HG02970 (cell line): ENCODE measurements at regions not wholly inside any gene's neighbourhood (a gene's known extent, or its start where the extent isn't known, plus 50 kb on each side); places are given as distances from the start of the nearest gene placed in this dataset.

ENCODE experiments used
- ATAC-seq: cut with Tn5 transposase; IDR thresholded peaks from one replicate; pipeline ENCODE4 v1.9.1; 2021; ENCODE audit warnings: mild to moderate bottlenecking, moderate library complexity, moderate number of reproducible peaks; ENCODE audit not compliant: unreplicated experiment, low FRiP score

DNA sequence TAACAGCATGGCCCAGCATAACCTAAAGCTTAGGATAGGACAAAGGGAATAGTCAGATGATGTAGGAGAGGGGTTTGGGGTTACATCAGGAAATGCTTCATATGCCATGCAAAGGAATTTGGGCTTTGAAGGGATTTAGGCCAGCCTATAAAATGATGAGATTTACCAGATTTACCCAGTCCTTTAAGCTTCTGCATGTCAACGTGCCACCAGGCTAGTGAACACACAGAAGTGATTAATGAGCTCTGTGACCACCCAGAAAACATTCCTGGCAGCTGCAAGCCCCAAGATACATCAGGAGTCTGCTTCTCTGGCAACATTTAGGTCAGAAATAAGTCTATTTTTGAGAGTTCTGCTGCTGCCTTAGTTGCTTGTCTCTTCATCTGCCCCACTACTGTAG, 118.3 kb downstream of the LRIG3 start:
- no peak for ATAC-seq

DNA sequence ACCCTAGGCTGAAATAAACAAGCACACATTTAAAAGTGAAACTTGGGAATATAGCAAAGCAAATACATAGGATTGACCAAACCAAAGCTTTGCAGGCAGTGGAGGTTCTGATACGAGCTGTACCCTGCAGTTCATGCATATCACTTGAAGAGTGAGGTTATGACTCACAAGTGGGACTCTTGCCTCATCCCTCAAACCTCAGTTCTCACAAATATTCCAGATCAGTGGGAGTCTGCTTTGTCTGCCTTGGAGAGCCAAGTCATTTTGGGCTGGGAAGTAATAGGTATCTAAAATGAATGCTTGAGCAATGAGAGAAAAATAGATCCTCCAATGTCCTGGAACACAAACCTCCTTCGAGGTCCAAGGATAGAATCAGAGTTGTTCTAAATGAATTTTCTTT, 116.4 kb downstream of the LRIG3 start:
- ATAC-seq = no peak

DNA sequence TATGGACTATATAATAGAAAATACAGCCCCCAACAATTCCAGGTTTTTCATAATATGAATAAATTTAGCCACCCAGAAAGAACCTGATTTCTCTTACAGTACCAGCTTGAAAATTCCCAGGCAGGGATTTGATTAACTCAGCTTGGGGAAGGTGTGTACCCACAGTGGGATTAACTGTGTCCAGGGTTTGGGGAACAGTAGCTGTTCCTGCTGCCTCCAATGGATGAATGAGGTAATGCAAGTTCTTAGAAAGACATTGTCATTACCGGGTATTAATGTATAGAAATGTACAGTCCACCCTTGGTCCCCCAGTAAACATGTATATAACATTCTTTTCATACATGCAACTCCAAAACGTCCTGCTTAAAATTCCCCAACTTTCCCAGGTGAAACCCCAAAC, 115.6 kb downstream of the LRIG3 start:
- peak; percentile 73 for ATAC-seq

DNA sequence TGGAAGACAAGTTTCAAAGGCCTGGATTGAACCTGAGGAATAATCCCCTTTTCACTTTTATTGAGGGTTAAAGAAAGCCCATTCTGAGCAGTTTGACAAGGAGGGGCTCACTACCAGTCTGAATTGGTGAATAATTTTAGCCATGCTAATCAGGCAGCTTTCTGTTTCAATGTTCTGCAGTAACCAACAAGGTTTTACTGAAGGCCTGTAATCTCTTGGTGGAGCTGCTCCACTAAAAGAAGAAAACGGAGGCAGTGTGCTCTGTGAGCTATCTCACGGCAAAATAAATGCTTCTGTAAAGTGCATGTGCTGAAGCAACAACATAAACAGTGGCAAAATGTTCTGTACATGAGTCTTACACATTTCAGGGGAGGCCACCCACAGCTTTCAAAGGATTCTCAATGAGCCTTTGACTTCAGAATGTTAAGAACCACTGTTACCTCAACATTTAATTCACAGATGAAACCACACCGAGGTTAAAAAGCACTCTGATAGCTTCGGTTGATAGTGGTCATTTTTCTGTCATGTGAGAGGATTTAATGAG, 111.2 kb downstream of the LRIG3 start:
- no peak for ATAC-seq

DNA sequence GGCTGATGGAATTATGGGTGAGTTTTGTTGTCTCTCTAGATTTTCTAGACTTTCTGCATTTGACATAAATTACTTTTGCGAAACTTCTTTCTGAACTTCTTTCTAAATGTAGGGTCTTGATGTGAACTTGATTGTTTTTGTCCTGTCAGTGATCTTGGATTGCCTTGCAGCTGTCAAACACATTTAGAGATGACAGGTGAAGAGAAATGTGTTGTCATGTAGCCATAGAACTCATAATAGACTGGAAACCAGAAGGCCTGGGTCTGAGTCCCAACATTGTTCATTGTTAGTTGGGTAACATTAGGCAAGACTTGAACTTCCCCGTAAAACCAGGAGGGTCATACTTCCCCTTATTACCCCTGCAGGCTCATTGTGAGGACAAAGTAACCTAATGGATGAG, 109.0 kb downstream of the LRIG3 start:
- no peak for ATAC-seq

DNA sequence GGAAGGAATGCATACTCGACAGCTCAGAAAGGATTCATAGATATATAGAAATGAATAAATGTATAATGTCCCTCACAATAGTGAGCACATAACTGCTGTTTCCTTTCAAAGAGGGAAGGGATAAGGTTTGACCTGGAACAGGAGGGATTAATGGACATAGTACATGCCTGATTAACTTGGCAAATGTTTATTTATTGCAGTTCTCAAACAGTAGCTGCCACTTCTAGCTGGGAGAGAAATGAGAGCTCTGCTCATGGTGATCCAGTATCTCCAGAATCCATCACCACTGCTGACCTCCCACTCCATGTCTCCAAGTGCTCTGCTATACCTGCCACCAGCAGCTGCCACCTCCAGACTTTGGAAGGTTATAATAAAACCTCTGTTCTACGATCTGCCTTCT, 108.1 kb downstream of the LRIG3 start:
- no peak for ATAC-seq

DNA sequence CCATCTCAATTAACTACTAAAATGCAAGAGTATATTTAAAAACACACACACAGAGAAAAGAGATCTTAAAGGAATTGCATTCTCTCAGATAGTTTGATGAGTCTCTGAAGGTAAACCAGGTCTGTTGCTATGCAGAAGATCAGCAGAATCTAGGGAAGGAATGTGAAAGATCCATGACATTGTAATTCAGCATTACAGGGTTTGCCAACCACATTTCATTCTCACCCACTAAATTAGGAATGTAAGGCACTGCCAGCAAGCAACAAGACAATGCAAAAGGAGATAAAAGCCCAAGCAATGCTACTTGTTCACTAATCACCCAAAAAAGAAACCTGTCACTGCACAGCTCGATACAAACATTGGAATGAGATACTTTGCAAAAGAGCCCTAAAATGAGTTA, 106.3 kb downstream of the LRIG3 start:
- no peak for ATAC-seq

DNA sequence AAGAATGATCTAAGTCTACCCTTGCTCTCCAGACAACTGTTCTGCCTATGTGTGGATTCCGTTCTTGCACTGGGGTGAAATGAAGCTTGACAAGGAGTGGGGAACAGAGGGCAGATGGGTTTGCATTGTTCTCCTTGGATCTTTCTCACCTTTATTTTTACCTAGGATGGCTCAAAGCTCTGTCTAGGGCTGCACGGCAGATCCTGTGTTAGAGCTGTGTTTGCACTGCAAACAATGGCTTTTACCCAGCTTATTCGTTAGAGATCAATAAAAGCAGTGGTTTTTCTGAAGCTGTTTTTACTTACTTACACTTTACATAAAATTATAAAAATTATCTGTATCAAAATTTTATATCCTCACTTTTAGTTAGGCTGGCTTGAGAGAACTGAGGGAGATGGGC, 105.1 kb downstream of the LRIG3 start:
- no peak for ATAC-seq

DNA sequence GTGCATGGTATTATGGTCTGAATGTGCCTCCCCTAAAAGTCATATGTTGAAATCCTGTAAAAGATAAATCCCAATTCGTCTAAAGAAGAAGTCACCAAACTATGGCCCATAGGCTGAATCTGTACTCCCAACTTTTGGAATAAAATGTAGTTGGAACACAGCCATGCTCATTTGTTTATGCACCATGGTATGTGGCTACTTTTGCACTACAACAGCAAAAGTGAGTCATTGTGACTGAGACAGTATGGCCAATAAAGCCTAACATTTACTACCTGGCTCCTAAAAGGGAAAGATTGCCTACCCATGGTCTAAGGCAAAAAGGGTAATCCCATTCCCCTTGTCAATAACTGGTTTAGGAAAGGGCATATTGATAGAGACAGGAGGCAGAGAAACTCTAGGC, 101.8 kb downstream of the LRIG3 start:
- ATAC-seq = no peak

DNA sequence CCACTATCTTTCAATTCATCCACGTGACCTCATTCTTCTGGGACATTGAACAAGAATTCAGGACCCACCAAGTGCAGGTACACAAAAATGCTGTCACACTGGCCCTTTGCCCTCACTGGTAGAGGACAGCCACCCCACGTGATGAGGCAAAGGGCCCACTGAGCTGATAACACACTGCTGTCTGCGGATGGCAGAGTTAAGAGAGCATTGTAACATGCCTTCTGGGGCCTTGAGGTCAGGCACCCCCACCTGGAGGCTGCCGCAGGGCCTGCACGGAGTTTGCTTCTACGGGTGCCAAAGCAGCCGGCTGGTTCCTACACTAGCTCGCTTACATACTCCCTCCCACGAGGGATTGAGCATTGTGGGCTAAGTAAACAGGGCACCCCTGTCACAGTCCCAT, 101.0 kb downstream of the LRIG3 start:
- no peak for ATAC-seq

DNA sequence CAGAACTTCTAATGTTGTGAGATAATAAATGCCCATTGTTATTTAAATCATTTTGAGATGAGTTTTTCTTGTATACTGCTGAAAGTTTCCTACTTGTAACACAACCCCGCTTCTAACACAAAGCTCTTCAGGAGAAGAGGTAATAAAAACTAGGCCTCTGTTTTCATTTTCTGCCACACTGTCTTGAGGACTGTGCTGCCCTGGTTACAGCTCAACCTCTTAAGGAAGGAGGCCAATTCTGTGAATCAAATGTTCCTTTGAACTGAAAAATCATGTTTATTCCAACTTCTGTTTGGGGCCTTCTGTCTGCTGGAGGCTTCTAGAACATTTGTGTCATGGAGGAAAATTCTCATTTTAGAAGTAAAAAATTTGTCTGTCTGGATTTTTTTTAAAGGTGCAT, 100.3 kb downstream of the LRIG3 start:
- no peak for ATAC-seq
